Cardiac fibroblast (primary cell): ENCODE measurements at regions not wholly inside any gene's neighbourhood (a gene's known extent, or its start where the extent isn't known, plus 50 kb on each side); places are given as distances from the start of the nearest gene placed in this dataset.

Source experiments
- DNase-seq, 2 donors: peaks; one replicate each; pipeline versions ENCODE4 v3.0.0 to v3.0.0-alpha.2; 2010; ENCODE audit warnings: low read depth in 2 of 2
- H3K4me3 ChIP-seq, 2 donors: replicated peaks in 1 of 2; 1 replicate in 1 of 2; 2 replicates in 1 of 2; pipeline ENCODE4 v1.5.1; 2011; ENCODE audit warnings: low read depth in 2 of 2, low read length in 2 of 2, mild to moderate bottlenecking in 2 of 2, moderate library complexity in 1 of 2
- CTCF ChIP-seq: IDR thresholded peaks from one replicate; pipeline ENCODE4 v1.5.1; 2011; ENCODE audit warnings: low read depth, mild to moderate bottlenecking, low read length, inconsistent platforms

- no peak overlapping the region for H3K4me3 ChIP-seq
- DNase-seq = no peak
- no peak for TF ChIP-seq CTCF
Measured at GRCh38 chr14:73782623-73783022, 68.4 kb upstream of the PNMA1 start.

GRCh38 chr14:73780896-73781295 lies 66.7 kb upstream of the PNMA1 start:
- no peak for TF ChIP-seq CTCF
- no peak for DNase-seq
- H3K4me3 ChIP-seq = no peak overlapping the region

GRCh38 chr14:73780391-73780790 lies 66.2 kb upstream of the PNMA1 start:
- TF ChIP-seq CTCF = no peak
- H3K4me3 ChIP-seq = no peak overlapping the region
- DNase-seq = no peak

GRCh38 chr14:73778736-73779135 lies 64.6 kb upstream of the PNMA1 start:
- no peak for DNase-seq
- H3K4me3 ChIP-seq = no peak overlapping the region
- no peak for TF ChIP-seq CTCF

- no peak overlapping the region for H3K4me3 ChIP-seq
- DNase-seq = no peak
- TF ChIP-seq CTCF = no peak
Measured at GRCh38 chr14:73777420-73777819, 63.2 kb upstream of the PNMA1 start.

GRCh38 chr14:73776194-73776537 lies 62.0 kb upstream of the PNMA1 start:
- no peak for TF ChIP-seq CTCF
- no peak for DNase-seq
- no peak overlapping the region for H3K4me3 ChIP-seq

- H3K4me3 ChIP-seq = no peak overlapping the region
- no peak for DNase-seq
- TF ChIP-seq CTCF = no peak
Measured at GRCh38 chr14:73775339-73776193, 61.4 kb upstream of the PNMA1 start.
